Keratinocyte (primary cell): ENCODE measurements at regions not wholly inside any gene's neighbourhood (a gene's known extent, or its start where the extent isn't known, plus 50 kb on each side); places are given as distances from the start of the nearest gene placed in this dataset.

Experiments
- DNase-seq: peaks from one replicate; pipeline ENCODE4 v3.0.0-alpha.2; 2011; ENCODE audit warnings: low read depth, missing footprints, low spot score
- FAIRE-seq: peaks from 2 replicates; lab custom pipeline; 2011; peaks lifted over from hg19 to GRCh38; lab: Jason Lieb, UNC
- H2AFZ ChIP-seq: 2 replicates; pipeline ENCODE4 v1.6.0; 2012; ENCODE audit warnings: low read length, control low read depth, inconsistent platforms; ENCODE audit not compliant: control insufficient read depth
- H3K27ac ChIP-seq: 2 replicates; pipeline ENCODE4 v1.5.1; 2011; ENCODE audit warnings: low read length; ENCODE audit not compliant: control insufficient read depth, insufficient read depth
- H3K27me3 ChIP-seq: 3 replicates; pipeline ENCODE4 v1.6.0; 2011; ENCODE audit warnings: low read length; ENCODE audit not compliant: control insufficient read depth, insufficient read depth; ENCODE audit errors: extremely low read depth
- H3K36me3 ChIP-seq, 2 experiments: 2 replicates in 1 of 2; 3 replicates in 1 of 2; pipeline ENCODE4 v1.5.1; 2011; ENCODE audit warnings: low read length in 2 of 2, mild to moderate bottlenecking in 1 of 2; ENCODE audit not compliant: control insufficient read depth in 2 of 2, insufficient read depth in 2 of 2; ENCODE audit errors: extremely low read depth in 1 of 2
- H3K4me1 ChIP-seq: 3 replicates; pipeline ENCODE4 v1.5.1; 2011; ENCODE audit warnings: low read length; ENCODE audit not compliant: control insufficient read depth, insufficient read depth; ENCODE audit errors: extremely low read depth
- H3K4me2 ChIP-seq: 3 replicates; pipeline ENCODE4 v1.6.0; 2011; ENCODE audit warnings: low read depth, low read length; ENCODE audit not compliant: control insufficient read depth, insufficient read depth; ENCODE audit errors: extremely low read depth
- H3K4me3 ChIP-seq, 3 experiments: fragments of 200-600 bp in 1 of 3; sonication (generic) in 1 of 3; 2 replicates in 2 of 3; 3 replicates in 1 of 3; pipeline ENCODE4 v1.5.1; 2011 to 2016; ENCODE audit warnings: low read length in 3 of 3, mild to moderate bottlenecking in 3 of 3, control low read depth in 2 of 3, inconsistent platforms in 1 of 3, low read depth in 1 of 3, mixed read lengths in 1 of 3, mixed run types in 1 of 3, moderate library complexity in 1 of 3; ENCODE audit not compliant: control insufficient read depth in 2 of 3, insufficient read depth in 2 of 3; ENCODE audit errors: extremely low read depth in 1 of 3
- H3K79me2 ChIP-seq: 2 replicates; pipeline ENCODE4 v1.6.0; 2012; ENCODE audit warnings: low read length; ENCODE audit not compliant: control insufficient read depth, insufficient read depth
- H3K9ac ChIP-seq: 3 replicates; pipeline ENCODE4 v1.6.0; 2011; ENCODE audit warnings: low read length; ENCODE audit not compliant: control insufficient read depth, insufficient read depth; ENCODE audit errors: extremely low read depth
- H3K9me1 ChIP-seq: 3 replicates; pipeline ENCODE4 v1.6.0; 2011; ENCODE audit warnings: low read length; ENCODE audit not compliant: control insufficient read depth, insufficient read depth; ENCODE audit errors: extremely low read depth
- H3K9me3 ChIP-seq: 2 replicates; pipeline ENCODE4 v1.5.1; 2012; ENCODE audit warnings: low read depth, low read length; ENCODE audit not compliant: control insufficient read depth
- H4K20me1 ChIP-seq: 3 replicates; pipeline ENCODE4 v1.6.0; 2011; ENCODE audit warnings: low read length; ENCODE audit not compliant: control insufficient read depth, insufficient read depth; ENCODE audit errors: extremely low read depth
- EZH2 ChIP-seq: IDR thresholded peaks from one replicate; pipeline ENCODE4 v1.6.1; 2012; ENCODE audit warnings: inconsistent platforms, mild to moderate bottlenecking, low read length, moderate library complexity
- dilution Hi-C: fragments of 300-500 bp; cut with MboI; formaldehyde crosslinking; loops from one replicate; pipeline ENCODE4 v1.7.0; 2020; ENCODE audit warnings: low sequenced_read_pairs; ENCODE audit not compliant: extremely low pct_ligation_motif_present
- TF ChIP-seq, protein P1 (sequence below), 3 experiments: IDR thresholded peaks in 1 of 3; conservative IDR thresholded peaks in 1 of 3; optimal IDR thresholded peaks in 1 of 3; 2 replicates in 2 of 3; 3 replicates in 1 of 3; pipeline versions ENCODE3 to v1.5.1; 2011; ENCODE audit warnings: low read length in 3 of 3, mild to moderate bottlenecking in 3 of 3, moderate library complexity in 2 of 3, control low read depth in 1 of 3, inconsistent platforms in 1 of 3; ENCODE audit not compliant: insufficient read depth in 2 of 3; ENCODE audit errors: extremely low read depth in 1 of 3

- no peak overlapping the region for H2AFZ ChIP-seq
- H3K4me2 ChIP-seq: no peak overlapping the region
- TF ChIP-seq, protein P1, sequence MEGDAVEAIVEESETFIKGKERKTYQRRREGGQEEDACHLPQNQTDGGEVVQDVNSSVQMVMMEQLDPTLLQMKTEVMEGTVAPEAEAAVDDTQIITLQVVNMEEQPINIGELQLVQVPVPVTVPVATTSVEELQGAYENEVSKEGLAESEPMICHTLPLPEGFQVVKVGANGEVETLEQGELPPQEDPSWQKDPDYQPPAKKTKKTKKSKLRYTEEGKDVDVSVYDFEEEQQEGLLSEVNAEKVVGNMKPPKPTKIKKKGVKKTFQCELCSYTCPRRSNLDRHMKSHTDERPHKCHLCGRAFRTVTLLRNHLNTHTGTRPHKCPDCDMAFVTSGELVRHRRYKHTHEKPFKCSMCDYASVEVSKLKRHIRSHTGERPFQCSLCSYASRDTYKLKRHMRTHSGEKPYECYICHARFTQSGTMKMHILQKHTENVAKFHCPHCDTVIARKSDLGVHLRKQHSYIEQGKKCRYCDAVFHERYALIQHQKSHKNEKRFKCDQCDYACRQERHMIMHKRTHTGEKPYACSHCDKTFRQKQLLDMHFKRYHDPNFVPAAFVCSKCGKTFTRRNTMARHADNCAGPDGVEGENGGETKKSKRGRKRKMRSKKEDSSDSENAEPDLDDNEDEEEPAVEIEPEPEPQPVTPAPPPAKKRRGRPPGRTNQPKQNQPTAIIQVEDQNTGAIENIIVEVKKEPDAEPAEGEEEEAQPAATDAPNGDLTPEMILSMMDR (optimal IDR thresholded peaks at IDR 0.05 in 1 of 3, IDR thresholded peaks at IDR 0.05 in 1 of 3, conservative IDR thresholded peaks at IDR 0.05 in 1 of 3; ENCODE audit: extremely low read depth in 1 of 3, insufficient read depth in 2 of 3, low read length in 3 of 3): no peak
- TF ChIP-seq EZH2: no peak
- DNase-seq (no peak), FAIRE-seq (no peak)
- H3K27me3 ChIP-seq: no peaks in the 10 kb centered on the region
- no peaks in the 10 kb centered on the region for H3K36me3 ChIP-seq
- H3K27ac ChIP-seq: no peak overlapping the region
- dilution Hi-C loops: no loop called here
- no peak overlapping the region for H3K9ac ChIP-seq
- no peaks in the 10 kb centered on the region for H3K9me1 ChIP-seq
- no peaks in the 10 kb centered on the region for H3K9me3 ChIP-seq
- H3K79me2 ChIP-seq: no peaks in the 10 kb centered on the region
- H3K4me3 ChIP-seq: no peak overlapping the region
- H3K4me1 ChIP-seq: peaks cover 15% of the 10 kb centered on the region
- no peaks in the 10 kb centered on the region for H4K20me1 ChIP-seq
Measured at GRCh38 chr1:112767646-112768045, 52.5 kb upstream of the PPM1J start.
